GM12878 (cell line): ENCODE measurements at regions not wholly inside any gene's neighbourhood (a gene's known extent, or its start where the extent isn't known, plus 50 kb on each side); places are given as distances from the start of the nearest gene placed in this dataset.

Experiments
- ATAC-seq: fragments of 200-7000 bp; cut with Tn5 transposase; 3 replicates; pipeline ENCODE4 v1.9.1; 2020; ENCODE audit warnings: mild to moderate bottlenecking, moderate library complexity
- BruUV-seq: library from RNA; stranded (reverse); fragments of 400-500 nt; replicated peaks from 2 replicates; lab custom pipeline; 2021; lab: Mats Ljungman, UMichigan
- CTCF ChIA-PET: fragments of 300-600 bp; sonication (Branson Sonifier 250); formaldehyde crosslinking; extraction: SDS; loops from one replicate; lab custom pipeline; 2021; ENCODE audit warnings: inconsistent platforms; lab: Yijun Ruan, JAX
- POLR2A ChIA-PET: fragments of 350-600 bp; formaldehyde crosslinking; extraction: SDS; loops from one replicate; lab custom pipeline; 2021; ENCODE audit warnings: inconsistent platforms; lab: Charles Lee
- RAD21 ChIA-PET: fragments of 300-600 bp; sonication (Branson Sonifier 250); formaldehyde crosslinking; loops from one replicate; lab custom pipeline; 2023; ENCODE audit warnings: antibody characterized with exemption; ENCODE audit not compliant: unreplicated experiment; lab: Charles Lee
- SMC1A ChIA-PET: fragments of 300-600 bp; sonication (Branson Sonifier 250); formaldehyde crosslinking; loops from one replicate; lab custom pipeline; 2023; ENCODE audit not compliant: unreplicated experiment, uncharacterized antibody; lab: Charles Lee
- DNase-seq: peaks from one replicate; pipeline ENCODE4 v3.0.0-alpha.2; 2011; ENCODE audit warnings: low read depth, low spot score
- FAIRE-seq: peaks from 3 replicates; lab custom pipeline; 2011; peaks lifted over from hg19 to GRCh38; lab: Jason Lieb, UNC
- H2AFZ ChIP-seq: 2 replicates; pipeline ENCODE4 v1.6.0; 2011; ENCODE audit warnings: low read depth, low read length, control low read depth; ENCODE audit not compliant: control insufficient read depth
- H3K27ac ChIP-seq: 2 replicates; pipeline ENCODE4 v1.5.1; 2011; ENCODE audit warnings: control low read depth; ENCODE audit not compliant: control insufficient read depth, insufficient read depth
- H3K27me3 ChIP-seq, 2 experiments: replicated peaks in 1 of 2; 2 replicates each; pipeline versions ENCODE4 v1.6.0 to v1.6.1; 2011; ENCODE audit warnings: low read length in 1 of 2; ENCODE audit not compliant: control insufficient read depth in 2 of 2, insufficient read depth in 2 of 2
- H3K36me3 ChIP-seq, 2 experiments: 2 replicates each; pipeline ENCODE4 v1.5.1; 2011; ENCODE audit warnings: low read length in 1 of 2; ENCODE audit not compliant: control insufficient read depth in 2 of 2, insufficient read depth in 2 of 2
- H3K4me1 ChIP-seq: 2 replicates; pipeline ENCODE4 v1.6.1; 2011; ENCODE audit warnings: mild to moderate bottlenecking, low read length, moderate library complexity, mixed read lengths; ENCODE audit not compliant: control insufficient read depth, insufficient read depth
- H3K4me2 ChIP-seq: 2 replicates; pipeline ENCODE4 v1.6.0; 2011; ENCODE audit warnings: control low read depth; ENCODE audit not compliant: control insufficient read depth, insufficient read depth
- H3K4me3 ChIP-seq: fragments of 200-600 bp; sonication (generic); 2 replicates; pipeline ENCODE4 v1.5.1; 2016
- H3K79me2 ChIP-seq: 2 replicates; pipeline ENCODE4 v1.6.0; 2011; ENCODE audit warnings: low read length; ENCODE audit not compliant: control insufficient read depth, insufficient read depth
- H3K9ac ChIP-seq: 2 replicates; pipeline ENCODE4 v1.8.0; 2011; ENCODE audit warnings: low read length, control low read depth, mixed read lengths; ENCODE audit not compliant: control insufficient read depth, insufficient read depth
- H3K9me3 ChIP-seq: replicated peaks from 3 replicates; pipeline ENCODE4 v1.5.1; 2011; ENCODE audit warnings: mild to moderate bottlenecking, low read length; ENCODE audit not compliant: control insufficient read depth, insufficient read depth
- H4K20me1 ChIP-seq: 2 replicates; pipeline ENCODE4 v1.6.0; 2011; ENCODE audit not compliant: control insufficient read depth, insufficient read depth
- ATF2 ChIP-seq: IDR thresholded peaks from 2 replicates; pipeline ENCODE4 v1.6.1; 2012; ENCODE audit warnings: low read length, inconsistent platforms
- CBFB ChIP-seq: IDR thresholded peaks from 2 replicates; pipeline ENCODE4 v1.6.1; 2016; ENCODE audit warnings: antibody characterized with exemption, low read depth
- CBX5 ChIP-seq: sonication (generic); IDR thresholded peaks from 2 replicates; pipeline ENCODE4 v1.6.1; 2016; ENCODE audit warnings: low read depth, moderate library complexity, mild to moderate bottlenecking, inconsistent platforms
- GATAD2B ChIP-seq: fragments of 450-650 bp; conservative IDR thresholded peaks from 2 replicates; pipeline ENCODE4 v1.6.1; 2017; ENCODE audit warnings: low read depth, mild to moderate bottlenecking, moderate library complexity
- HDGF ChIP-seq: fragments of 450-650 bp; IDR thresholded peaks from 2 replicates; pipeline ENCODE4 v1.6.1; 2016; ENCODE audit warnings: antibody characterized with exemption
- IKZF1 ChIP-seq: fragments of 450-650 bp; conservative IDR thresholded peaks from 2 replicates; pipeline ENCODE4 v1.6.1; 2017; ENCODE audit warnings: antibody characterized with exemption, mild to moderate bottlenecking
- KAT2A ChIP-seq: conservative IDR thresholded peaks from 2 replicates; pipeline ENCODE4 v1.6.1; 2011; ENCODE audit warnings: low read depth, low read length; ENCODE audit not compliant: control insufficient read depth
- MEF2B ChIP-seq: fragments of 450-650 bp; IDR thresholded peaks from 2 replicates; pipeline ENCODE4 v1.6.1; 2018; ENCODE audit warnings: mild to moderate bottlenecking, moderate library complexity; ENCODE audit not compliant: partially characterized antibody, poor library complexity, severe bottlenecking
- MTA3 ChIP-seq: IDR thresholded peaks from 2 replicates; pipeline ENCODE4 v1.6.1; 2012; ENCODE audit warnings: low read length, inconsistent platforms, borderline replicate concordance
- MYB ChIP-seq: fragments of 150-350 bp; IDR thresholded peaks from 2 replicates; pipeline ENCODE4 v1.6.1; 2014; ENCODE audit warnings: mild to moderate bottlenecking, low read depth, low read length, borderline replicate concordance
- NR2C1 ChIP-seq: fragments of 450-650 bp; IDR thresholded peaks from 2 replicates; pipeline ENCODE4 v1.6.1; 2017; ENCODE audit warnings: antibody characterized with exemption, mild to moderate bottlenecking, moderate library complexity
- NR2C2 ChIP-seq: IDR thresholded peaks from 2 replicates; pipeline ENCODE4 v1.6.1; 2011; ENCODE audit warnings: borderline replicate concordance, low read depth; ENCODE audit not compliant: control insufficient read depth, insufficient read length
- PAX5 ChIP-seq: IDR thresholded peaks from 2 replicates; pipeline ENCODE4 v1.6.1; 2011; ENCODE audit warnings: low read depth, low read length, borderline replicate concordance
- RAD21 ChIP-seq: IDR thresholded peaks from 2 replicates; pipeline ENCODE4 v1.6.1; 2011; ENCODE audit warnings: mild to moderate bottlenecking, low read depth, low read length, moderate library complexity; ENCODE audit not compliant: insufficient read depth
- SIN3A ChIP-seq: IDR thresholded peaks from 2 replicates; pipeline ENCODE4 v1.6.1; 2012; ENCODE audit warnings: low read depth, low read length, improper control_type of control experiment
- SPI1 ChIP-seq: IDR thresholded peaks from 2 replicates; pipeline ENCODE4 v1.6.1; 2011; ENCODE audit warnings: low read depth, mild to moderate bottlenecking, low read length, moderate library complexity, borderline replicate concordance; ENCODE audit not compliant: insufficient read depth
- SUZ12 ChIP-seq: fragments of 200-600 bp; sonication (generic); IDR thresholded peaks from one replicate; pipeline ENCODE4 v1.6.1; 2018; ENCODE audit warnings: antibody characterized with exemption, mild to moderate bottlenecking; ENCODE audit not compliant: unreplicated experiment
- ZBED1 ChIP-seq: IDR thresholded peaks from 2 replicates; pipeline ENCODE4 v1.6.1; 2016; ENCODE audit warnings: borderline replicate concordance
- ZNF207 ChIP-seq: fragments of 450-650 bp; IDR thresholded peaks from 2 replicates; pipeline ENCODE4 v1.6.1; 2014; ENCODE audit warnings: antibody characterized with exemption, mild to moderate bottlenecking, borderline replicate concordance
- WGBS: methylation state at CpG from one replicate; pipeline ENCODE4 v1.1.6; 2016; ENCODE audit warnings: low lambda C conversion rate; ENCODE audit not compliant: insufficient replicate concordance, insufficient coverage; ENCODE audit errors: missing lambda C conversion rate; 5-methylcytosine and 5-hydroxymethylcytosine counted together
- in situ Hi-C: fragments of 300-500 bp; cut with MboI; formaldehyde crosslinking; loops from 9 replicates; pipeline ENCODE4 v1.14.3; 2018; ENCODE audit warnings: mixed read lengths
- intact Hi-C: fragments of 100-400 bp; cut with micrococcal nuclease; formaldehyde crosslinking; loops from one replicate; pipeline ENCODE4 v1.14.2; 2022; ENCODE audit not compliant: unreplicated experiment
- TF ChIP-seq, protein P1 (sequence below): fragments of 450-650 bp; IDR thresholded peaks from 2 replicates; pipeline ENCODE4 v1.6.1; 2017; ENCODE audit warnings: mild to moderate bottlenecking

DNA sequence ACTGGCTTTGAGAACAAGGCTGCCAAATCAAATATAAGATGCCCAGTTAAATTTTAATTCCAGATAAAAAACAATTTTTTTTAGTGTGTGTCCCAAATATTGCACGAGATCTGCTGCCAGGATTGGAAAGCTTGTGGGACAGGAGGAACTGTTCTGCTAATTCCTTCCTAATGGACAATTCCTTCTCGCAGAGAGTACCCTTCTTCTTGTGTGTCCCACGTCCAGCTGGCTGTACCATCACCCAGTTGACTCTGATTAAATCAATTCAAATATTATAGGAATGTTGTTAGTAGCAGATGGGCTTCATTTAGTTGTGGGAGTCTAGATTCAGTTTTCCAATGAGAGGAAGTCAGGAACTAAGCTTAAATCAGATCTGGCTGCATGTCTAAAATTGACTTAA, 347.9 kb upstream of the ATP10A start (continued):
- TF ChIP-seq GATAD2B (no peak), NR2C1 (no peak), KAT2A (no peak)
- TF ChIP-seq, all 136 proteins: peak for 0

GRCh38 chr15:26201177-26201858, 338.2 kb upstream of the ATP10A start:
- H3K27me3 ChIP-seq, result no peaks in the 10 kb centered on the region
- H3K4me3 ChIP-seq, result no peak overlapping the region
- CTCF ChIA-PET, result no interaction called here
- WGBS, result 11% methylated on average over 7 of the region's 9 CpGs
- SMC1A ChIA-PET, result no interaction called here
- no peaks in the 10 kb centered on the region; the same call in 2 of the 3 replicates for H3K9me3 ChIP-seq
- DNase-seq (no peak), FAIRE-seq (no peak), ATAC-seq (no peak)
- H4K20me1 ChIP-seq, result no peaks in the 10 kb centered on the region
- no peaks in the 10 kb centered on the region for H3K4me1 ChIP-seq
- H3K36me3 ChIP-seq, result no peaks in the 10 kb centered on the region
- no peak overlapping the region for H3K4me2 ChIP-seq
- no peak overlapping the region for H2AFZ ChIP-seq
- in situ Hi-C loops (loop anchor here (25.0 kb wide), 4 partner anchors 264 to 639 kb away; no protein-coding TSS in a partner anchor), intact Hi-C loops (no loop called here)
- H3K9ac ChIP-seq, result no peak overlapping the region
- H3K27ac ChIP-seq, result no peak overlapping the region
- POLR2A ChIA-PET, result no interaction called here
- RAD21 ChIA-PET, result no interaction called here
- BruUV-seq, result no TSS peak
- H3K79me2 ChIP-seq, result no peaks in the 10 kb centered on the region
- no peak for TF ChIP-seq CBFB
- TF ChIP-seq NR2C2, result no peak
- TF ChIP-seq RAD21, result no peak
- TF ChIP-seq SUZ12, result no peak
- TF ChIP-seq MEF2B, result no peak
- no peak for TF ChIP-seq ATF2
- TF ChIP-seq IKZF1, result no peak
- TF ChIP-seq MTA3, result no peak
- TF ChIP-seq ZBED1, result no peak
- TF ChIP-seq HDGF, result no peak
- TF ChIP-seq SPI1, result no peak
- TF ChIP-seq SIN3A, result no peak
- TF ChIP-seq CBX5, result no peak
- no peak for TF ChIP-seq ZNF207
- TF ChIP-seq, protein P1, sequence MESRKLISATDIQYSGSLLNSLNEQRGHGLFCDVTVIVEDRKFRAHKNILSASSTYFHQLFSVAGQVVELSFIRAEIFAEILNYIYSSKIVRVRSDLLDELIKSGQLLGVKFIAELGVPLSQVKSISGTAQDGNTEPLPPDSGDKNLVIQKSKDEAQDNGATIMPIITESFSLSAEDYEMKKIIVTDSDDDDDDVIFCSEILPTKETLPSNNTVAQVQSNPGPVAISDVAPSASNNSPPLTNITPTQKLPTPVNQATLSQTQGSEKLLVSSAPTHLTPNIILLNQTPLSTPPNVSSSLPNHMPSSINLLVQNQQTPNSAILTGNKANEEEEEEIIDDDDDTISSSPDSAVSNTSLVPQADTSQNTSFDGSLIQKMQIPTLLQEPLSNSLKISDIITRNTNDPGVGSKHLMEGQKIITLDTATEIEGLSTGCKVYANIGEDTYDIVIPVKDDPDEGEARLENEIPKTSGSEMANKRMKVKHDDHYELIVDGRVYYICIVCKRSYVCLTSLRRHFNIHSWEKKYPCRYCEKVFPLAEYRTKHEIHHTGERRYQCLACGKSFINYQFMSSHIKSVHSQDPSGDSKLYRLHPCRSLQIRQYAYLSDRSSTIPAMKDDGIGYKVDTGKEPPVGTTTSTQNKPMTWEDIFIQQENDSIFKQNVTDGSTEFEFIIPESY, result no peak
- TF ChIP-seq PAX5, result no peak
- TF ChIP-seq MYB, result no peak
